ENCODE measurements at regions not wholly inside any gene's neighbourhood (a gene's known extent, or its start where the extent isn't known, plus 50 kb on each side); places are given as distances from the start of the nearest gene placed in this dataset.

- TF ChIP-seq CREB5 (CRISPR knock-in tag; IDR thresholded peaks at IDR 0.05; ENCODE audit: low read depth): no peak
- no peak for TF ChIP-seq TCF4 (CRISPR knock-in tag; IDR thresholded peaks at IDR 0.05; ENCODE audit: borderline replicate concordance)
- no peak for TF ChIP-seq ZFP3 (CRISPR knock-in tag; IDR thresholded peaks at IDR 0.05)
- TF ChIP-seq SNAI2 (CRISPR knock-in tag; IDR thresholded peaks at IDR 0.05): no peak
- TF ChIP-seq BACH2 (CRISPR knock-in tag; IDR thresholded peaks at IDR 0.05; ENCODE audit: borderline replicate concordance): no peak
- no peak for TF ChIP-seq ARNTL (CRISPR knock-in tag; IDR thresholded peaks at IDR 0.05; ENCODE audit: borderline replicate concordance, low read depth)
- no peak for TF ChIP-seq CSDC2 (CRISPR knock-in tag; IDR thresholded peaks at IDR 0.05)
- TF ChIP-seq CSRNP3 (CRISPR knock-in tag; IDR thresholded peaks at IDR 0.05): no peak
- TF ChIP-seq ZC3H10 (CRISPR knock-in tag; IDR thresholded peaks at IDR 0.05): no peak
- no peak for TF ChIP-seq ZNF70 (CRISPR knock-in tag; IDR thresholded peaks at IDR 0.05)
- no peak for TF ChIP-seq OSR1 (CRISPR knock-in tag; IDR thresholded peaks at IDR 0.05)
- TF ChIP-seq PATZ1 (CRISPR knock-in tag; IDR thresholded peaks at IDR 0.05; ENCODE audit: borderline replicate concordance): no peak
- TF ChIP-seq PPARA (CRISPR knock-in tag; IDR thresholded peaks at IDR 0.05; ENCODE audit: borderline replicate concordance): no peak
- TF ChIP-seq POU6F1 (CRISPR knock-in tag; IDR thresholded peaks at IDR 0.05; ENCODE audit: borderline replicate concordance, low read depth): no peak
- no peak for TF ChIP-seq ZNF565 (CRISPR knock-in tag; conservative IDR thresholded peaks at IDR 0.05; ENCODE audit: low read depth)
- no peak for ATAC-seq
Observed at GRCh38 chr15:99921101-99921500, 187.9 kb upstream of the LYSMD4 start.

GRCh38 chr15:99918072-99918471 lies 184.8 kb upstream of the LYSMD4 start:
- no peak for TF ChIP-seq OSR1 (CRISPR knock-in tag; IDR thresholded peaks at IDR 0.05)
- TF ChIP-seq ESRRG (CRISPR knock-in tag; IDR thresholded peaks at IDR 0.05): no peak
- TF ChIP-seq PPARA (CRISPR knock-in tag; IDR thresholded peaks at IDR 0.05; ENCODE audit: borderline replicate concordance): no peak
- no peak for TF ChIP-seq POU6F1 (CRISPR knock-in tag; IDR thresholded peaks at IDR 0.05; ENCODE audit: borderline replicate concordance, low read depth)
- TF ChIP-seq ZNF565 (CRISPR knock-in tag; conservative IDR thresholded peaks at IDR 0.05; ENCODE audit: low read depth): no peak
- TF ChIP-seq ARNTL (CRISPR knock-in tag; IDR thresholded peaks at IDR 0.05; ENCODE audit: borderline replicate concordance, low read depth): no peak
- TF ChIP-seq SNAI2 (CRISPR knock-in tag; IDR thresholded peaks at IDR 0.05): no peak
- TF ChIP-seq CREB5 (CRISPR knock-in tag; IDR thresholded peaks at IDR 0.05; ENCODE audit: low read depth): no peak
- no peak for TF ChIP-seq RARB (CRISPR knock-in tag; IDR thresholded peaks at IDR 0.05)
- no peak for TF ChIP-seq ISL1 (CRISPR knock-in tag; IDR thresholded peaks at IDR 0.05)
- no peak for ATAC-seq

- no peak for TF ChIP-seq ZNF8 (CRISPR knock-in tag; IDR thresholded peaks at IDR 0.05)
- no peak for TF ChIP-seq ZC3H10 (CRISPR knock-in tag; IDR thresholded peaks at IDR 0.05)
- no peak for TF ChIP-seq ISL1 (CRISPR knock-in tag; IDR thresholded peaks at IDR 0.05)
- TF ChIP-seq SNAI2 (CRISPR knock-in tag; IDR thresholded peaks at IDR 0.05): no peak
- TF ChIP-seq CSDC2 (CRISPR knock-in tag; IDR thresholded peaks at IDR 0.05): no peak
- TF ChIP-seq TOX (CRISPR knock-in tag; IDR thresholded peaks at IDR 0.05; ENCODE audit: borderline replicate concordance): no peak
- TF ChIP-seq ZNF565 (CRISPR knock-in tag; conservative IDR thresholded peaks at IDR 0.05; ENCODE audit: low read depth): no peak
- TF ChIP-seq PPARA (CRISPR knock-in tag; IDR thresholded peaks at IDR 0.05; ENCODE audit: borderline replicate concordance): no peak
- TF ChIP-seq CSRNP3 (CRISPR knock-in tag; IDR thresholded peaks at IDR 0.05): no peak
- no peak for TF ChIP-seq ESRRG (CRISPR knock-in tag; IDR thresholded peaks at IDR 0.05)
- ATAC-seq: no peak
Observed at GRCh38 chr15:99917252-99917651, 184.0 kb upstream of the LYSMD4 start.

Measured in SK-N-SH treated with all-trans-retinoic acid at 6 μM for 48 hours (cell line).